ENCODE measurements at regions not wholly inside any gene's neighbourhood (a gene's known extent, or its start where the extent isn't known, plus 50 kb on each side); places are given as distances from the start of the nearest gene placed in this dataset.

- no peak for TF ChIP-seq CTCF (conservative IDR thresholded peaks at IDR 0.05 in 1 of 2, IDR thresholded peaks at IDR 0.05 in 1 of 2; ENCODE audit: extremely low read depth in 1 of 2, insufficient read depth in 1 of 2, low read depth in 1 of 2, low read length in 2 of 2)
- no peak for TF ChIP-seq EZH2 (IDR thresholded peaks at IDR 0.05; ENCODE audit: borderline replicate concordance, low read length)
Observed at GRCh38 chr2:67613227-67613626, 216.1 kb downstream of the ETAA1 start.
